Caco-2 (cell line): ENCODE measurements at regions not wholly inside any gene's neighbourhood (a gene's known extent, or its start where the extent isn't known, plus 50 kb on each side); places are given as distances from the start of the nearest gene placed in this dataset.

Experiments used
- BruUV-seq: library from RNA; stranded (reverse); fragments of 400-500 nt; replicated peaks from 2 replicates; lab custom pipeline; 2021; lab: Mats Ljungman, UMichigan
- CTCF ChIA-PET: fragments of 300-600 bp; sonication (Branson Sonifier 250); formaldehyde crosslinking; loops from one replicate; lab custom pipeline; 2022; ENCODE audit warnings: antibody characterized with exemption; lab: Charles Lee
- POLR2A ChIA-PET: fragments of 300-600 bp; sonication (Branson Sonifier 250); formaldehyde crosslinking; loops from one replicate; lab custom pipeline; 2022; ENCODE audit warnings: antibody characterized with exemption; lab: Charles Lee
- DNase-seq, 2 experiments: peaks; one replicate each; pipeline versions ENCODE4 v3.0.0 to v3.0.0-alpha.2; 2020 to 2022
- H3K27me3 ChIP-seq: replicated peaks from 2 replicates; pipeline ENCODE4 v1.6.0; 2011; ENCODE audit warnings: low read length; ENCODE audit not compliant: control insufficient read depth, insufficient read depth
- H3K36me3 ChIP-seq: 2 replicates; pipeline ENCODE4 v1.5.1; 2011; ENCODE audit warnings: low read length; ENCODE audit not compliant: control insufficient read depth, insufficient read depth
- H3K4me1 ChIP-seq: fragments of 250-450 bp; sonication (Bioruptor Pico); 2 replicates; pipeline ENCODE4 v1.5.1; 2020; ENCODE audit warnings: mild to moderate bottlenecking
- H3K4me3 ChIP-seq: 2 replicates; pipeline ENCODE4 v1.5.1; 2011; ENCODE audit warnings: low read depth, mild to moderate bottlenecking, control low read depth, low read length
- H3K9me3 ChIP-seq: fragments of 250-450 bp; sonication (Bioruptor Pico); 2 replicates; pipeline ENCODE4 v1.5.1; 2020; ENCODE audit warnings: mild to moderate bottlenecking, moderate library complexity
- H3K27ac Mint-ChIP-seq: one replicate; pipeline ENCODE4 v1.8.0; 2022; ENCODE audit warnings: mixed read lengths; ENCODE audit not compliant: unreplicated experiment
- H3K27me3 Mint-ChIP-seq: one replicate; pipeline ENCODE4 v1.8.0; 2022; ENCODE audit warnings: mixed read lengths; ENCODE audit not compliant: insufficient read depth, unreplicated experiment
- H3K36me3 Mint-ChIP-seq: one replicate; pipeline ENCODE4 v1.8.0; 2022; ENCODE audit warnings: mild to moderate bottlenecking, mixed read lengths; ENCODE audit not compliant: insufficient read depth, unreplicated experiment
- H3K4me1 Mint-ChIP-seq: one replicate; pipeline ENCODE4 v1.8.0; 2022; ENCODE audit warnings: low read depth, mixed read lengths; ENCODE audit not compliant: unreplicated experiment
- H3K4me3 Mint-ChIP-seq: one replicate; pipeline ENCODE4 v1.8.0; 2022; ENCODE audit warnings: mild to moderate bottlenecking, moderate library complexity, mixed read lengths; ENCODE audit not compliant: unreplicated experiment
- H3K9me3 Mint-ChIP-seq: one replicate; pipeline ENCODE4 v1.8.0; 2022; ENCODE audit warnings: mixed read lengths; ENCODE audit not compliant: unreplicated experiment
- CTCF ChIP-seq, 2 experiments: fragments of 200-600 bp in 1 of 2; IDR thresholded peaks; 1 replicate in 1 of 2; 2 replicates in 1 of 2; pipeline versions ENCODE4 v1.5.1 to v1.8.0; 2011 to 2022; ENCODE audit warnings: antibody characterized with exemption in 1 of 2, control low read depth in 1 of 2, inconsistent platforms in 1 of 2, low read depth in 1 of 2, low read length in 1 of 2, mild to moderate bottlenecking in 1 of 2, moderate library complexity in 1 of 2; ENCODE audit not compliant: insufficient read depth in 1 of 2, severe bottlenecking in 1 of 2, unreplicated experiment in 1 of 2
- intact Hi-C: fragments of 100-400 bp; cut with micrococcal nuclease; formaldehyde crosslinking; loops from one replicate; pipeline ENCODE4 v1.10.0; 2022; ENCODE audit not compliant: unreplicated experiment

DNA sequence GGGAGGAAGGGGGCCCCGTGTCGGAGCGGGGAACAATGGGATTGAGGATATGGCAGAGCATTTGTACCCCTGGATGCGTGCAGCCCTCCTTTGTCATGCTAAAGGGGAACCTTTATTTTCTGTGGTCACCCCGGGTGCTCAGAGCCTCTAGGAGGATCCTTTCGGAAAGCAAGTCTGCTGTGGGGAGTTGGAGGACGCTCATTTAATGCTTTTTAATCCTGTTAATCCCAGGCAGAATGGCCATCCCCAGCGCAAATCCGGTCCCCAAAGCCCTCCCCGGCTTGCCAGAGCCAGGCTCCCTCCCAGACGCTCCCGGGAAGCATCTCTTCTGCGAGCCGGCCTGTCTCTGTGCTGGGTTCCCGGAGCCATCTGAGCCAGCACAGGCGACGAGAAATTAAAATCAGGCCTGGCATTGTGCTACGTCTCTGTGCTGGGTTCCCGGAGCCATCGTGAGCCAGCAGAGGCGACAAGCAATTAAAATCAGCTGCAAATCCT lies 113.2 kb upstream of the PPP2R3B start:
- BruUV-seq = no TSS peak
- H3K36me3 ChIP-seq = no peaks in the 10 kb centered on the region
- no peaks in the 10 kb centered on the region for H3K36me3 Mint-ChIP-seq
- H3K4me1 Mint-ChIP-seq = no peaks in the 10 kb centered on the region
- CTCF ChIA-PET = no interaction called here
- H3K27me3 ChIP-seq = no peaks in the 10 kb centered on the region
- no peaks in the 10 kb centered on the region for H3K27me3 Mint-ChIP-seq
- POLR2A ChIA-PET = no interaction called here
- H3K4me1 ChIP-seq = no peaks in the 10 kb centered on the region
- no peak overlapping the region for H3K4me3 Mint-ChIP-seq
- no peak overlapping the region for H3K27ac Mint-ChIP-seq
- H3K9me3 Mint-ChIP-seq = peaks cover 18% of the 10 kb centered on the region
- intact Hi-C loops = no loop called here
- no peak for TF ChIP-seq CTCF (IDR thresholded peaks at IDR 0.05; ENCODE audit: insufficient read depth in 1 of 2, low read depth in 1 of 2, low read length in 1 of 2, severe bottlenecking in 1 of 2, unreplicated experiment in 1 of 2)
- no peaks in the 10 kb centered on the region for H3K9me3 ChIP-seq
- H3K4me3 ChIP-seq = no peak overlapping the region
- no peak for DNase-seq

GRCh38 chrX:500481-501010 lies 113.8 kb upstream of the PPP2R3B start:
- Mint-ChIP-seq H3K36me3 (no peaks in the 10 kb centered on the region), H3K27ac (no peak overlapping the region), H3K4me3 (no peak overlapping the region), H3K9me3 (peaks cover 18% of the 10 kb centered on the region), H3K4me1 (no peaks in the 10 kb centered on the region), H3K27me3 (no peaks in the 10 kb centered on the region)
- Histone ChIP-seq H3K27me3 (no peaks in the 10 kb centered on the region), H3K4me3 (no peak overlapping the region), H3K4me1 (no peaks in the 10 kb centered on the region), H3K9me3 (no peaks in the 10 kb centered on the region), H3K36me3 (no peaks in the 10 kb centered on the region)
- ChIA-PET CTCF (no interaction called here), POLR2A (no interaction called here)
- no TSS peak for BruUV-seq
- intact Hi-C loops = no loop called here
- no peak for DNase-seq
- TF ChIP-seq CTCF (IDR thresholded peaks at IDR 0.05; ENCODE audit: insufficient read depth in 1 of 2, low read depth in 1 of 2, low read length in 1 of 2, severe bottlenecking in 1 of 2, unreplicated experiment in 1 of 2) = no peak

- Histone ChIP-seq H3K4me3 (no peak overlapping the region), H3K9me3 (no peaks in the 10 kb centered on the region), H3K36me3 (no peaks in the 10 kb centered on the region), H3K27me3 (no peaks in the 10 kb centered on the region), H3K4me1 (no peaks in the 10 kb centered on the region)
- Mint-ChIP-seq H3K27ac (no peak overlapping the region), H3K4me1 (no peaks in the 10 kb centered on the region), H3K9me3 (peaks cover 18% of the 10 kb centered on the region), H3K27me3 (no peaks in the 10 kb centered on the region), H3K36me3 (no peaks in the 10 kb centered on the region), H3K4me3 (no peak overlapping the region)
- DNase-seq = no peak
- CTCF ChIA-PET = no interaction called here
- POLR2A ChIA-PET = no interaction called here
- no TSS peak for BruUV-seq
- TF ChIP-seq CTCF (IDR thresholded peaks at IDR 0.05; ENCODE audit: insufficient read depth in 1 of 2, low read depth in 1 of 2, low read length in 1 of 2, severe bottlenecking in 1 of 2, unreplicated experiment in 1 of 2) = no peak
- intact Hi-C loops = no loop called here
Observed at GRCh38 chrX:506341-506740, 119.6 kb upstream of the PPP2R3B start.
